ENCODE measurements at regions not wholly inside any gene's neighbourhood (a gene's known extent, or its start where the extent isn't known, plus 50 kb on each side); places are given as distances from the start of the nearest gene placed in this dataset.

DNA sequence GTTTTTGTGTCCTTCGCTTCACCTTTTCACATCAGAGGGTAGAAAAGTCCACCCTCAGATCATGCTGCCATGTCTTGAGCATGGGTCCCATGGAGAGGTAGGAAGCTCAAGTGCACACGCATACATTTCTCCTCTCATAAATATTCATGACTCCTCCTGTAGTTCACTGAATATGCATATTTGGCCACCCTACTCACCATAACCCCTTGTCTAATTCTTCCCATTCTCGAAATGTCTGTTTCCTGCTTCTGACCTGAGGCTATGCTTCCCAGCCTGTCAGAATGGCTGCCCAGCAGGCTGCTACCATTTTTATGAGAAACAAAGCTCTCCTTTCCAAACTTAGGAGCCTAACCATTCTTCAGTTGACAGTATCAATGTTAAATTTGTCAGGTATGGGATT is 86.5 kb downstream of the ADRA2C start:
- TF ChIP-seq EZH2phosphoT487 (IDR thresholded peaks at IDR 0.05; ENCODE audit: insufficient read depth, low read depth) (no peak), EZH2 (IDR thresholded peaks at IDR 0.05; ENCODE audit: insufficient read depth, poor library complexity, severe bottlenecking) (no peak)
- H3K9ac ChIP-seq, result no peak overlapping the region
- H3K4me3 ChIP-seq, result no peak overlapping the region
- H2AFZ ChIP-seq, result no peak overlapping the region
- WGBS, 2 experiments (ENCODE audit: low coverage in 1 of 2, low lambda C conversion rate in 2 of 2, missing lambda C conversion rate in 2 of 2), result 47 to 56% methylated on average over 3 of the region's 3 CpGs
- H3K9me2 ChIP-seq (ENCODE audit: insufficient read depth), result no peaks in the 10 kb centered on the region
- H3F3A ChIP-seq (ENCODE audit: insufficient read depth), result no peaks in the 10 kb centered on the region
- H3K79me2 ChIP-seq (ENCODE audit: insufficient read depth), result no peaks in the 10 kb centered on the region
- in situ Hi-C loops (cut with MboI), result no loop called here
- no peak overlapping the region for H3K4me2 ChIP-seq (ENCODE audit: unreplicated experiment)
- no peaks in the 10 kb centered on the region for H4K20me1 ChIP-seq (ENCODE audit: insufficient read depth)
- no peaks in the 10 kb centered on the region for H3K36me3 ChIP-seq (ENCODE audit: low read depth)
- no peaks in the 10 kb centered on the region for H3K4me1 ChIP-seq (ENCODE audit: insufficient read depth)
- H3K27me3 ChIP-seq (replicated peaks; ENCODE audit: insufficient read depth), result peaks cover 23% of the 10 kb centered on the region
- no peak overlapping the region for H3K27ac ChIP-seq
- H3K9me3 ChIP-seq (ENCODE audit: low read depth), result no peaks in the 10 kb centered on the region
- DNase-seq, result no peak

DNA sequence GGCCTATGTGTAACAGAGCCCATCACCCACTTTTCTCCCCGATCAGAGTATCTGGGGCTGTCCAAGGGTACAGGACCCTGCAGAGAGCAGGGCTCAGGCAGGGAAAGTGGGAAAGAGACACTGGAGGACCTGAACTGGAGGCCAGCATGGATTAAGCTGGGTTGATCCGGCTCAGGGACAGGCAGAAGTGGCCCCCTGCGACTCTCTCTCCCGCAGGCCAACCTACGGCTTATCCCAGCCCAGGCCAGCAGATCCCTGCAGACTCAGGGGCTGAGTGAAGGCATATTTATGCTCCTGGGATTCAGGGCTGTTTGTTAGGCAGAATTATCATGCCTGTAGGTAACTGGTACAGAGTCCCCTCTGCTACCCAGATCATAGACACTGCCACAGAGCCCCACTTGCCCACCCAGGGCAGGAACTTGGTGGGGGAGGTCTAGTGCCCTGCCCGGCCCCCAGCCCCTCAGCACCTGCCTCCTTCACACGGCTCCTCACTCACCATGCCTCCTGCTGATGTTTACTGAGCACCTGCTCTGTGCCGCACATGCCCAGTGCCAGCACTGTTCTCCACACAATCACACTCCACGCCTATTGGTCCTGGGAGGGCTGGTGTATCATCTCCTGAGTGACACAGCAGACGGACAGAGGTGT is 87.3 kb downstream of the ADRA2C start:
- WGBS, 2 experiments (ENCODE audit: low coverage in 1 of 2, low lambda C conversion rate in 2 of 2, missing lambda C conversion rate in 2 of 2), result 32 to 36% methylated on average over 10 of the region's 10 CpGs
- in situ Hi-C loops (cut with MboI), result no loop called here

GRCh38 chr4:3854661-3855060 is 88.5 kb downstream of the ADRA2C start:
- no peak overlapping the region for H3K4me2 ChIP-seq (ENCODE audit: unreplicated experiment)
- H3K27me3 ChIP-seq (replicated peaks; ENCODE audit: insufficient read depth), result peaks cover 28% of the 10 kb centered on the region
- 38 to 39% methylated on average over 8 of the region's 8 CpGs for WGBS, 2 experiments (ENCODE audit: low coverage in 1 of 2, low lambda C conversion rate in 2 of 2, missing lambda C conversion rate in 2 of 2)
- no peak overlapping the region for H3K27ac ChIP-seq
- H3F3A ChIP-seq (ENCODE audit: insufficient read depth), result no peaks in the 10 kb centered on the region
- H3K9me3 ChIP-seq (ENCODE audit: low read depth), result no peaks in the 10 kb centered on the region
- in situ Hi-C loops (cut with MboI), result no loop called here
- no peaks in the 10 kb centered on the region for H3K79me2 ChIP-seq (ENCODE audit: insufficient read depth)
- no peak for TF ChIP-seq EZH2 (IDR thresholded peaks at IDR 0.05; ENCODE audit: insufficient read depth, poor library complexity, severe bottlenecking)
- TF ChIP-seq EZH2phosphoT487 (IDR thresholded peaks at IDR 0.05; ENCODE audit: insufficient read depth, low read depth), result no peak
- H4K20me1 ChIP-seq (ENCODE audit: insufficient read depth), result no peaks in the 10 kb centered on the region
- no peaks in the 10 kb centered on the region for H3K36me3 ChIP-seq (ENCODE audit: low read depth)
- DNase-seq, result no peak
- H3K4me3 ChIP-seq, result no peak overlapping the region
- H3K9me2 ChIP-seq (ENCODE audit: insufficient read depth), result no peaks in the 10 kb centered on the region
- no peak overlapping the region for H2AFZ ChIP-seq
- no peak overlapping the region for H3K9ac ChIP-seq
- H3K4me1 ChIP-seq (ENCODE audit: insufficient read depth), result no peaks in the 10 kb centered on the region

More for the DNA sequence above, 87.3 kb downstream of the ADRA2C start:
- Histone ChIP-seq H3K9me3 (ENCODE audit: low read depth) (no peaks in the 10 kb centered on the region), H3K9me2 (ENCODE audit: insufficient read depth) (no peaks in the 10 kb centered on the region), H3K4me3 (no peak overlapping the region), H3K9ac (no peak overlapping the region), H3K27ac (no peak overlapping the region), H2AFZ (no peak overlapping the region), H3K4me1 (ENCODE audit: insufficient read depth) (no peaks in the 10 kb centered on the region), H3K4me2 (ENCODE audit: unreplicated experiment) (no peak overlapping the region), H3F3A (ENCODE audit: insufficient read depth) (no peaks in the 10 kb centered on the region), H4K20me1 (ENCODE audit: insufficient read depth) (no peaks in the 10 kb centered on the region), H3K27me3 (replicated peaks; ENCODE audit: insufficient read depth) (peaks cover 28% of the 10 kb centered on the region), H3K36me3 (ENCODE audit: low read depth) (no peaks in the 10 kb centered on the region), H3K79me2 (ENCODE audit: insufficient read depth) (no peaks in the 10 kb centered on the region)
- DNase-seq, result no peak
- TF ChIP-seq EZH2 (IDR thresholded peaks at IDR 0.05; ENCODE audit: insufficient read depth, poor library complexity, severe bottlenecking), result no peak

DNA sequence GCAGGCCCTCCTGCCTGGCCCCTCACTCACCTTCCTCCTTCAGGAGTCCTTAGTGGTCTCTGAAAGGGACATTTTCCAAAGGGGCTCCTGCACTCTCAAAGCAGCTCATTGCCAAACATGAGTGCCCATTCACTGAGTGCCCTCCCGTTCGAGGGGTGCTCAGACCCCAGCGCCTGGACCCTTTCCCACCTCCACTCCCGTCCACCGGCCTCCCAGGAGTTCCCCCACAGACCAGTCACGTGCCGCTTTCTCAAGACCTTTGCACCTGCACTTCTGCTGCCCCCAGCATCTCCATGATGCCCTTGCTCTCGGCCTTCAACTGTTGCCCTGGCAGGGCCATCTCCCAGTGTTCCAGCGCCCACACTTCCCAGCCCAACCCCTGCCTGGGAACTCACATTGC is 89.5 kb downstream of the ADRA2C start:
- in situ Hi-C loops (cut with MboI), result no loop called here
- TF ChIP-seq EZH2phosphoT487 (IDR thresholded peaks at IDR 0.05; ENCODE audit: insufficient read depth, low read depth) (no peak), EZH2 (IDR thresholded peaks at IDR 0.05; ENCODE audit: insufficient read depth, poor library complexity, severe bottlenecking) (no peak)
- WGBS, 2 experiments (ENCODE audit: low coverage in 1 of 2, low lambda C conversion rate in 2 of 2, missing lambda C conversion rate in 2 of 2), result 25 to 34% methylated on average over 5 to 9 of the region's 9 CpGs

More for the DNA sequence above, 89.5 kb downstream of the ADRA2C start:
- peaks cover 32% of the 10 kb centered on the region for H3K27me3 ChIP-seq (replicated peaks; ENCODE audit: insufficient read depth)
- no peaks in the 10 kb centered on the region for H3F3A ChIP-seq (ENCODE audit: insufficient read depth)
- H3K9me3 ChIP-seq (ENCODE audit: low read depth), result no peaks in the 10 kb centered on the region
- H3K4me3 ChIP-seq, result no peak overlapping the region
- no peak overlapping the region for H2AFZ ChIP-seq
- no peaks in the 10 kb centered on the region for H4K20me1 ChIP-seq (ENCODE audit: insufficient read depth)
- H3K4me1 ChIP-seq (ENCODE audit: insufficient read depth), result no peaks in the 10 kb centered on the region
- no peak overlapping the region for H3K27ac ChIP-seq
- H3K9ac ChIP-seq, result no peak overlapping the region
- no peaks in the 10 kb centered on the region for H3K9me2 ChIP-seq (ENCODE audit: insufficient read depth)
- H3K4me2 ChIP-seq (ENCODE audit: unreplicated experiment), result no peak overlapping the region
- no peak for DNase-seq
- H3K79me2 ChIP-seq (ENCODE audit: insufficient read depth), result no peaks in the 10 kb centered on the region
- H3K36me3 ChIP-seq (ENCODE audit: low read depth), result no peaks in the 10 kb centered on the region

Data from GM23248 (cell line).